HCT116 (cell line): ENCODE measurements at regions not wholly inside any gene's neighbourhood (a gene's known extent, or its start where the extent isn't known, plus 50 kb on each side); places are given as distances from the start of the nearest gene placed in this dataset.

Experiments used
- CBX3 ChIP-seq: IDR thresholded peaks from 2 replicates; pipeline ENCODE4 v1.6.1; 2012; ENCODE audit warnings: low read depth
- CTCF ChIP-seq, 3 experiments: fragments of 200-600 bp in 1 of 3; sonication (generic) in 1 of 3; IDR thresholded peaks in 2 of 3; conservative IDR thresholded peaks in 1 of 3; 2 replicates each; pipeline ENCODE4 v1.5.1; 2012 to 2017; ENCODE audit warnings: low read depth in 2 of 3, low read length in 2 of 3, antibody characterized with exemption in 1 of 3, borderline replicate concordance in 1 of 3, control low read depth in 1 of 3, mild to moderate bottlenecking in 1 of 3, mixed read lengths in 1 of 3, mixed run types in 1 of 3, moderate library complexity in 1 of 3; ENCODE audit not compliant: insufficient read depth in 1 of 3
- EGR1 ChIP-seq: IDR thresholded peaks from 2 replicates; pipeline ENCODE4 v1.6.1; 2012; ENCODE audit warnings: low read depth
- EZH2 ChIP-seq: fragments of 200-600 bp; sonication (generic); IDR thresholded peaks from 2 replicates; pipeline ENCODE4 v1.6.1; 2017; ENCODE audit warnings: antibody characterized with exemption, mixed run types
- JUND ChIP-seq: IDR thresholded peaks from 2 replicates; pipeline ENCODE4 v1.6.1; 2012
- POLR2A ChIP-seq: IDR thresholded peaks from 2 replicates; pipeline ENCODE4 v1.7.0; 2011; ENCODE audit warnings: borderline replicate concordance; ENCODE audit not compliant: insufficient read depth, insufficient read length; ENCODE audit errors: extremely low read depth
- POLR2AphosphoS5 ChIP-seq: IDR thresholded peaks from 2 replicates; pipeline ENCODE4 v1.6.1; 2011; ENCODE audit warnings: mild to moderate bottlenecking, low read depth, low read length, moderate library complexity
- RAD21 ChIP-seq: IDR thresholded peaks from 2 replicates; pipeline ENCODE4 v1.6.1; 2012; ENCODE audit warnings: low read depth, mild to moderate bottlenecking
- REST ChIP-seq: IDR thresholded peaks from 2 replicates; pipeline ENCODE4 v1.6.1; 2012; ENCODE audit warnings: low read depth
- SIN3A ChIP-seq: IDR thresholded peaks from 2 replicates; pipeline ENCODE4 v1.6.1; 2012; ENCODE audit warnings: low read depth
- SP1 ChIP-seq: IDR thresholded peaks from 2 replicates; pipeline ENCODE4 v1.6.1; 2012; ENCODE audit warnings: low read depth
- TCF7L2 ChIP-seq: IDR thresholded peaks from 2 replicates; pipeline ENCODE4 v1.7.0; 2011; ENCODE audit warnings: borderline replicate concordance, inconsistent platforms; ENCODE audit not compliant: insufficient read depth, insufficient read length; ENCODE audit errors: extremely low read depth
- ZBTB33 ChIP-seq: IDR thresholded peaks from 2 replicates; pipeline ENCODE4 v1.6.1; 2011; ENCODE audit warnings: mild to moderate bottlenecking, low read length, moderate library complexity; ENCODE audit not compliant: insufficient replicate concordance; ENCODE audit errors: extremely low read depth
- ZNF274 ChIP-seq: fragments of 200-500 bp; sonication (Bioruptor generic); IDR thresholded peaks from 2 replicates; pipeline ENCODE4 v1.6.1; 2014; ENCODE audit warnings: mild to moderate bottlenecking, low read depth, low read length, inconsistent platforms

- TF ChIP-seq CTCF (IDR thresholded peaks at IDR 0.05 in 2 of 3, conservative IDR thresholded peaks at IDR 0.05 in 1 of 3; ENCODE audit: borderline replicate concordance in 1 of 3, insufficient read depth in 1 of 3, low read depth in 2 of 3, low read length in 2 of 3) (no peak), SP1 (no peak), ZBTB33 (no peak), POLR2A (no peak), POLR2AphosphoS5 (no peak), JUND (no peak), TCF7L2 (no peak), EGR1 (no peak), CBX3 (no peak), EZH2 (no peak), REST (no peak), RAD21 (no peak), ZNF274 (no peak), SIN3A (no peak)
Observed at GRCh38 chrX:5155301-5155700, 1073.4 kb downstream of the NLGN4X start.
